HG02852 (cell line): ENCODE measurements at regions not wholly inside any gene's neighbourhood (a gene's known extent, or its start where the extent isn't known, plus 50 kb on each side); places are given as distances from the start of the nearest gene placed in this dataset.

Experiments used
- ATAC-seq: cut with Tn5 transposase; IDR thresholded peaks from one replicate; pipeline ENCODE4 v1.9.1; 2021; ENCODE audit warnings: mild to moderate bottlenecking, moderate library complexity; ENCODE audit not compliant: unreplicated experiment

DNA sequence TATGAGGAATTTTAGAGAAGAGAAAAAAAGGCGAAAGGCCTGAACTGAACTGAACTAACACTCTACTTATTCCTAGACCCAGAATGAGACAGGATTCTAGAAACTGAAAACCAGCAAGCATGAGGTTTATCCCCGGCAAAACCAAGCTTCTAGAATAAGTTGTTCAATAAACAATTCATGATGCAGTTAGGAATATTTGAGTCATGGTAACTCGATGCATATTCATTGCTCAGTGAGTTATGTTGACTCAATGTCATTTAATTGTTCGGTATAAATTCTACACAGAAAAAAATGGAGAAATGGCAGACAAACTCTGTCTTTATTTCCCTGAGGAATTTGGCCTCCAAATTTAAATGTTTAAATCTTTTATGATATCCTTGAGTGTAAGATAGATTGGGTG, 321.5 kb downstream of the SATB2 start:
- no peak for ATAC-seq

- ATAC-seq: no peak
These were observed 325.9 kb downstream of the SATB2 start for GRCh38 chr2:199131876-199132275.

DNA sequence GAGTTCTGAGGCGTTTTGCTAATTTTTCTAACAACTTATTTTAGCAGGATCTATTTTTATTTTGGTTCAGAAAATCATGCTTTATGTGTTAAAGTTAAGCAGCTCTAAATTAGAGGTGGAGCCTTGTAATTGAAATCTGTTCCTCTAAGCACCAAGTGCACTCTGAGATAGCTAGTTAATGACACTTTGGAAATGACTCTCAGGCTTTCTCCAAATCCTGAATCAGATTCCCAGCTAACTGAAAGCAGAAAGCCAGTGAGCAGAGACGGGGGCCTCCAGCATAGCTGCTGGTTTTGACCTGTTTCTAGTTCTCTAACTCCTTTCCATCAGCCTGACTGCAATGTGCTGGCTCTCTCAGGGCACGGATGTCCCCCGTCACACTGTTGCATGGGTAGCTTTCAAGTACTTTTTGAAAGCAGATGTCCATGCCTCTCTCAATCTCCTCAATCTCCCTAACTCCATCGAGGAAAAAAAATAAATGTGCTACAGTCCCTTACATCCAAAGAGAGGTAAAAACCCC, 326.5 kb downstream of the SATB2 start:
- ATAC-seq: no peak

DNA sequence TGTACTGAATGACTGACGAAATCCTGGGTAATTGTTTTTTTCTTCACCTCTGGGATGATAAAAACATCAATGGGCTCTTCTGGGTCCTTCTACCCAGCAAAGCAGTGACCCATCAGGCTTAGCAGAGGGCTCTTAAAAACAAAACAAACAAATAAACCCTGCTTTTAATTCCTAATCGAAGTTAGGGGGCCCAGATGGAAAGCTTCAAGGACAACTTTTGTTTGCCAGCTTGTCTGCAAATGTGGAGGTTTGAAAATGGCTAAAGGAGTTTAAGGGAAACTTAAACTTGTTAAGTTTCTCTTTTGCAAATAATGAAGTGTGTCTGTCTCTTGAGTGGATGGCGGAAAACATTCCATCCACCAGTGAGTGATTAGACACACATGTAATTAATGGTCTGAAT, 327.2 kb downstream of the SATB2 start:
- no peak for ATAC-seq

DNA sequence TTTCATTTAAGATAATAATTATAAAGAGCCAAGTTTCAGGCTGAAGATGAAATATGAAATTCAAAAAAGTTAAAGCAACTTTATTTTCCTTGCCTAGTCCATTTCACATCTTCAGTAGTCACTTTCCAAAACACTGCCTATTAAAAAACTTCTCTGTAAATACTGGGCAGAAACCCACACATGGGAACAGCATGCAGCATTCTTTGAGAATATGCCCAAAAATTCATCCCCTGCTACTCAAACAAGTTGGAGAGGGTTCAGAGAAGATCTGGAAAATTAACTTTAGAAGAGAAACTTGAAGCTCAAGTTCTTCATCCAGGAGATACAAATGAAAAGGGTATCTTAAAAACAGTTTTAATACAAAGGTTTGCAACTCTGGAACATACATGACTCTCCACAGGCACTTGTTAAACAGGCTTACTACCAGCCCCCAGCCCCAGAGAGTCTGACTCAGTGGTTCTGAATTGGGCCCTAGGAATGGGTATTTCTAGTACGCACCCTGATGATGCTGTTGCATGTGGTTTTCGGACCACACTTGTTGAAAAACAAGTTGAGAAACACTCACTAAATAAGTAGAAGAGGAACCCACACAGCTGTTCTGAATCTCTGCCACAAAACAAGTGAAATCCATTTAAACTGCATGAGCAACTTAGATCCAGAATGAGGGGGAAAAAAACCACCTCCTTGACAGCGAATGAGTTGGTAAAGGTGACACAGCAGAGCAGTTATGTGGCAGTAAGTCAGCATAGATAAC, 329.1 kb downstream of the SATB2 start:
- no peak for ATAC-seq

GRCh38 chr2:199119796-199120195, 337.9 kb downstream of the SATB2 start:
- no peak for ATAC-seq

DNA sequence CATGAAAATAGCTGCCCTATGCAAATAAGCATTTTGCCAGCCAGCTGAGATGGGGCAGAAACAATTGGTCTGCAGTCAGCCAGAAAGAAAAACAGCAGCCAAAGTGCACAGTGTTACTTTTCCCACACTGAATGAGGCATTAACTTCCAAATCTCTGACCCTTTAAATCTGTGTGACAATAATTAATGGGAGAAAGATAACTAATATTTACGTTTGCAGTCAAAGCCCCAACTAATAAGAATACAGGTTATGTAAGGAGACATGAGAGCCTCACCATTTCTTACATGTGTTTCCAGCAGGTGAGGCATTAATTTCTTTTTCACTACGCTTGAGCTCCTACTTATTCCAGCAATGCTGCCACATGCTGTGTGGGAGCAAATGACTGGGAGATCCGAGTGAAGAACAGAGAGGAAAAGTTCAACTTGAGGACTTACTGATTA, 339.0 kb downstream of the SATB2 start:
- ATAC-seq: no peak

GRCh38 chr2:199115169-199115568, 342.6 kb downstream of the SATB2 start:
- ATAC-seq: no peak

DNA sequence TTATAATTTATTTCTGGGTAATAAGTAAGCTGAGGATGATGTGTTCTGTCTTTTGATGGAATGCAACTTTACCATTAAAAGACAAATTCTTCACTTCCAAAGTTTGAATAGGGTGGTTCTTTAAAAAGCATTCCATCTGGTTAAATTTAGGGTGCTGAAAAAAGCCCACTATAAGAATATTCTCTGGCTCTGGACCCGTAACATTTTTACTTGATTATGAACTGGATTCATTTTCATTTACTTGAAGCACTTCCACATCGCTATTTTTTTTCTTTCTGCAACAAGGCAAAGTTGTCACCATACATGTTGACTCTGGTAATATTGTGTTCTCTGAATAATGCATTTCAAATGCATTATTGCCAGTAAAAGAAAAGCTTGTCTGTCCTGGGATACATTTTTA, 344.6 kb downstream of the SATB2 start:
- no peak for ATAC-seq

GRCh38 chr2:199111458-199111857, 346.3 kb downstream of the SATB2 start:
- ATAC-seq: no peak

DNA sequence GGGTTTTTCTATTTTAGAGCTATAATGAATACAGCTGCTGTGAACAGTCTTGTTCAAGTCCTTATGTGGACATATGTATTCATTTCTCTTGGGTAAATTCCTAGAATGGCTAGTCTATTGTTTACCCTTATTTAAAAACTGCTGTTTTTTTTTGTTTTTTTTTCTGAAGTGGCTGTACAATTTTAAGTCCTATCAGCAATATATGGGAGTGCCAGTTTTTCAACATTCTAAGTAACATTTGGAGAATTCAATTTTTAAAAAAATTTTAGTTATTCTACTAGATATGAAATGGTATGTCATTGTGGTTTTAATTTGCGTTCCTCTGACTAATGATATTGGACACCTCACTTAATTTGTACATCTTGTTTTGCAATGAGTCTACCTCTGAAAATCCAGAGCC, 349.7 kb downstream of the SATB2 start:
- ATAC-seq: no peak

DNA sequence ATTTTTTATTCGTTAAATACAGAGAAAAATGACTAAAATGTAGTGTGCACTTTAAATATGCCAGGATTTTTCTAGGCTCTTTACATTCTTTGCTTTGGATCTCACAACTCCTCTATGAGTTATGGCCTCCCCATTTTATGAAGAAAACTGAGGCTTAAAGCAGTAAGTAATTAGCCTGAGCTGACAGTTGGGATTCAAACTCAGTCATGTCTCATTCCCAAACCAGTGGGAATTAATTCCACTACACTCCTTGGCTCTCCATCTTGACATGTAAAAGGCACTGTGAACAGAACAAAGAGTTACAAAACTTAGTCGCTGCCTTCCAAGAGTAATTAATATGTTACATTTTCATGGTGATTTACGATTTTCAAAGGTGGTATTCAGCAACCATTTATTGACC, 351.9 kb downstream of the SATB2 start:
- no peak for ATAC-seq

DNA sequence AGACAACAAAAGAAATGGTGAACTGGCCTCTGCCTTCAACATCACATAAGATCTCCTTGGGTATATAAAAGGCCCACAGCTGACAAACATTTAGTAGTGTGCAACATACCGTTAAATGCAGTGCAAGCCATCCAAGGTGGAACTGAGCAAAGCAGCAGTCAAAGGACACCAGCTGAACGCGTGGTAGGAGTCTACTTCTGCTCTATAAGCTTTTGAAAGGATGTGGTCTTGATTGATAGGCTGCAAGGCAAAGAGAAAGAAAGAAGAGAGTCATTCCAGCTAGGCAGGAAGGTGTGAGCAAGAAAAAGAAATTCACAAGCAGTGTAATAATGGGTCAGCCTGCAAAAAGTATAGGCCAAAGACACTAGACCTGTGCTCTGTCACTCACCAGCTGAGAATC, 356.3 kb downstream of the SATB2 start:
- no peak for ATAC-seq

GRCh38 chr2:199100326-199101110, 357.2 kb downstream of the SATB2 start:
- ATAC-seq: no peak

GRCh38 chr2:199092419-199092818, 365.3 kb downstream of the SATB2 start:
- no peak for ATAC-seq

DNA sequence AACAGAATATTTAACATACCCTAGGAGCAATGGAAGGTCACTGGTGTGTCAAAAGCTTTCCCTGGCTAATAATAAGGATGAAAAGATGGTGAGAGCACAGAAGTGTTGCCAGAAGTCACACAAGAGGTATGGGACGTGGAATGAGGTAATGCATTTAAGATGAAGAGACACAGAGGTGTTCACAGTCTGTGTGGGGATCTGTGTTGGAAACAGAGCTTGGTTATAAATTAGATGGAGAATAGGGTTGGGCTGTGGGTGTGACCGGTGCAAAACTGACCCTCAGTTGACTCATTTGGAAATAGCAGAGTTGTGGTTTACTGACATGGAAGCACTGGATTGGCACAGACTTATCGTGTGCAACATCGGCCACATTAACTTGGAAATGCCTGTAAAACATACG, 372.5 kb downstream of the SATB2 start:
- ATAC-seq: no peak

GRCh38 chr2:199070322-199070949, 387.3 kb downstream of the SATB2 start:
- no peak for ATAC-seq

GRCh38 chr2:199064201-199064600, 393.5 kb downstream of the SATB2 start:
- ATAC-seq: no peak

GRCh38 chr2:199057936-199058335, 399.8 kb downstream of the SATB2 start:
- no peak for ATAC-seq

GRCh38 chr2:199055336-199055735, 402.4 kb downstream of the SATB2 start:
- no peak for ATAC-seq

GRCh38 chr2:199042660-199043379, 414.9 kb downstream of the SATB2 start:
- ATAC-seq: no peak
